Astrocyte (in vitro differentiated cells and primary cell): ENCODE measurements at regions not wholly inside any gene's neighbourhood (a gene's known extent, or its start where the extent isn't known, plus 50 kb on each side); places are given as distances from the start of the nearest gene placed in this dataset.

Experiments used
- EZH2 ChIP-seq: IDR thresholded peaks from 2 replicates; pipeline ENCODE4 v1.6.1; 2012; ENCODE audit warnings: mild to moderate bottlenecking, low read length, inconsistent platforms; ENCODE audit not compliant: insufficient read depth
- TF ChIP-seq, protein P1 (sequence below): IDR thresholded peaks from 2 replicates; pipeline ENCODE4 v1.5.1; 2011; ENCODE audit warnings: low read depth, mild to moderate bottlenecking, inconsistent platforms, low read length, moderate library complexity; ENCODE audit not compliant: insufficient read depth

DNA sequence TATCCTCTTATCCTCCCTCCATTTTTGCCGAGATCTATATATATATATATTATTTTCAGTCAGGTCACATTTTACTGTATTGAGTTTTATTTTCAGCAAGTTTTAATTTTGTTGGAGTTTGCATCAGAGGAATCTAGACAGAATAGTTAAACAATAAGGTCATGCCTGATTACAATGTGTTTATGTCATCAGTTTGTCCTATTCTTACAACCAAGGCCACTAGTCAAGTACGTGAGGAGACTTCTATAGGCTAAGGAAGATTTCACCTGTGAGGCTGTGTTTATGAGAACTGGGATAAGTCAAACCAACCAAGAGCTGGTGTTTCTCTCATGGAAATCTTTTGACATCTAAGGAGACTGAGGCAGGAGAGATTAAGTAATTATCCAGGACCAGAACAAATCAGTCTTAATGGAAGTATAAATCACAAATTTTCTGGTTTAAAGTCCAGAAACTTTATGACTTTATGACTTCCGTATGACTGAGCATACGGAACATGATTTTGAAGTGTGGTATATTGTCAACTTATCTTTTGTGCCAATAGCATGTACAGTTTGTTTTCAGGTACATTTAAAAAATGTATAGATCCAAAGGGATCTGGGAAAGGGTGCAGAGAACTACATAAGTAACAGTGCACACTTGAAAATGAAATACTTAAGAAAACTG, 100.0 kb upstream of the DTNA start:
- TF ChIP-seq, protein P1, sequence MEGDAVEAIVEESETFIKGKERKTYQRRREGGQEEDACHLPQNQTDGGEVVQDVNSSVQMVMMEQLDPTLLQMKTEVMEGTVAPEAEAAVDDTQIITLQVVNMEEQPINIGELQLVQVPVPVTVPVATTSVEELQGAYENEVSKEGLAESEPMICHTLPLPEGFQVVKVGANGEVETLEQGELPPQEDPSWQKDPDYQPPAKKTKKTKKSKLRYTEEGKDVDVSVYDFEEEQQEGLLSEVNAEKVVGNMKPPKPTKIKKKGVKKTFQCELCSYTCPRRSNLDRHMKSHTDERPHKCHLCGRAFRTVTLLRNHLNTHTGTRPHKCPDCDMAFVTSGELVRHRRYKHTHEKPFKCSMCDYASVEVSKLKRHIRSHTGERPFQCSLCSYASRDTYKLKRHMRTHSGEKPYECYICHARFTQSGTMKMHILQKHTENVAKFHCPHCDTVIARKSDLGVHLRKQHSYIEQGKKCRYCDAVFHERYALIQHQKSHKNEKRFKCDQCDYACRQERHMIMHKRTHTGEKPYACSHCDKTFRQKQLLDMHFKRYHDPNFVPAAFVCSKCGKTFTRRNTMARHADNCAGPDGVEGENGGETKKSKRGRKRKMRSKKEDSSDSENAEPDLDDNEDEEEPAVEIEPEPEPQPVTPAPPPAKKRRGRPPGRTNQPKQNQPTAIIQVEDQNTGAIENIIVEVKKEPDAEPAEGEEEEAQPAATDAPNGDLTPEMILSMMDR: no peak
- TF ChIP-seq EZH2: no peak
